ENCODE measurements at regions not wholly inside any gene's neighbourhood (a gene's known extent, or its start where the extent isn't known, plus 50 kb on each side); places are given as distances from the start of the nearest gene placed in this dataset.

GRCh38 chr11:62073061-62073460 lies 50.8 kb upstream of the INCENP start:
- DNase-seq, result no peak
- intact Hi-C loops (cut with DNase I), result loop anchor here (5.0 kb wide), 1 partner anchor 406 kb away; no protein-coding TSS in a partner anchor

DNA sequence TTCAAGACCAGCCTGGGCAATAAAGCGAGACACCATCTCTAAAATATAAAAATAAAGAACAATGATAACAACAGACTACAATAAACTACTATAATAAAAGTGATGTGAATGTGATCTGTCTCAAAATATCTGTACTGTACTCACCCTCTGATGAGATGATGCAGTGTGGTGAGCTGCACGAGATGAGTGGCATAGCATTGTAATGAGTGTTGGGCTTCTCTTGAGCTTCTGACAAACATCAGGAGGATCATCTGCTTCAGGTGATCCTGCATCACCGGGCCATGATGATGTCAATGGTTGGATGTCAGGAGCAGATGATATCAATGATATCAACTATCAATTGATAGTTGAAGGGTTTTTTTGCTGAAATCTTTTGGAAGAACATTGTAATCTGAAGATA lies 52.4 kb upstream of the INCENP start:
- DNase-seq, result no peak
- intact Hi-C loops (cut with DNase I), result loop anchor here (5.0 kb wide), 1 partner anchor 404 kb away; no protein-coding TSS in a partner anchor

- peak in 1 of 10 donors; percentile 60 for DNase-seq
- intact Hi-C loops (cut with DNase I), result loop anchor here (5.0 to 10.0 kb wide), 2 partner anchors 65 to 403 kb away; no protein-coding TSS in a partner anchor
These were observed 53.6 kb upstream of the INCENP start for GRCh38 chr11:62069986-62070919.

DNA sequence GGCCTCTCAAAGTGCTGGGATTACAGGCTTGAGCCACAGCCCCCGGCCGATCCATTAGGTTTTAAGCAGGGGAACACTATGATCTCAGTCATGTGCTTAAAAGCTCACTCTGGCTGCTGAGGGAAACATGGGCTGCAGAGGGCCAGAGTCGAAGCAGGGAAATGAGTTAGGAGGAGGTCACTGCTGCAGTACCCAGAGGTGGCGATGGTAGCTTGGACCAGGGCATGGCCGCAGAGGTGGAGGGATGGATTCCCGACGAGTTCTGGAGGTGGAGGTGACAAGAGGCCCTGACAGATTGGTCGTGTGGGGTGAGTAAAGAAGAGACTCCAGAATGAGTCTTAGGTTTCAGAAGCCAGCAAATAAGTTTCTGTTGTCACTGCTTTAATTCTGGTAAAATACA lies 54.4 kb upstream of the INCENP start:
- peak in 1 of 10 donors; percentile 38 for DNase-seq
- intact Hi-C loops (cut with DNase I), result loop anchor here (10.0 kb wide), 1 partner anchor 65 kb away; no protein-coding TSS in a partner anchor

- intact Hi-C loops (cut with DNase I), result loop anchor here (10.0 kb wide), 1 partner anchor 64 kb away; no protein-coding TSS in a partner anchor
- DNase-seq, result peak in 1 of 10 donors; percentile 22
These were observed 55.1 kb upstream of the INCENP start for GRCh38 chr11:62068730-62069129.

- DNase-seq, result peak in 1 of 10 donors; percentile 59
- intact Hi-C loops (cut with DNase I), result loop anchor here (10.0 kb wide), 1 partner anchor 63 kb away; no protein-coding TSS in a partner anchor
These were observed 56.1 kb upstream of the INCENP start for GRCh38 chr11:62067741-62068140.

DNA sequence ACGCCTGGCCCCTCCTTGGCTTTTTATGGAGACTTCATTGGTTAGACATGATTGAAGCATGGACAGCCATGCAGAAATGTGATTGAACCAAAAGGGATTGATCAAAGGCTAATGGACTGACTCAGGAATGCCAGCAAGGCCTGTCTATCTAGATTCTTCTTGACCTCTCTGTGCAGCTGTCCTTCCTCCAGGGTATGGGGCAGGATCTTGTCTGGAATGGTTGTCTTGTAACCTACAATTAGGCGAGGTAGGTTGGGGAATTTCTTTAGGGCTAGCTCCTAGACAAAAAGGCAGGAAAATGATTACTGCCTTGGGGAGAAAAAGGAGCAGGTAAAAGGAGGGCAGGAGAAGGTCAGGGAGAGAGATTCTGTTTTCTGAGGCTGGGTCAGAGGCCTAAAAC lies 59.6 kb upstream of the INCENP start:
- intact Hi-C loops (cut with DNase I), result loop anchor here (10.0 kb wide), 1 partner anchor 59 kb away; no protein-coding TSS in a partner anchor
- DNase-seq, result no peak

- intact Hi-C loops (cut with DNase I), result loop anchor here (10.0 kb wide), 1 partner anchor 58 kb away; no protein-coding TSS in a partner anchor
- DNase-seq, result no peak
These were observed 61.5 kb upstream of the INCENP start for GRCh38 chr11:62062223-62062861.

DNA sequence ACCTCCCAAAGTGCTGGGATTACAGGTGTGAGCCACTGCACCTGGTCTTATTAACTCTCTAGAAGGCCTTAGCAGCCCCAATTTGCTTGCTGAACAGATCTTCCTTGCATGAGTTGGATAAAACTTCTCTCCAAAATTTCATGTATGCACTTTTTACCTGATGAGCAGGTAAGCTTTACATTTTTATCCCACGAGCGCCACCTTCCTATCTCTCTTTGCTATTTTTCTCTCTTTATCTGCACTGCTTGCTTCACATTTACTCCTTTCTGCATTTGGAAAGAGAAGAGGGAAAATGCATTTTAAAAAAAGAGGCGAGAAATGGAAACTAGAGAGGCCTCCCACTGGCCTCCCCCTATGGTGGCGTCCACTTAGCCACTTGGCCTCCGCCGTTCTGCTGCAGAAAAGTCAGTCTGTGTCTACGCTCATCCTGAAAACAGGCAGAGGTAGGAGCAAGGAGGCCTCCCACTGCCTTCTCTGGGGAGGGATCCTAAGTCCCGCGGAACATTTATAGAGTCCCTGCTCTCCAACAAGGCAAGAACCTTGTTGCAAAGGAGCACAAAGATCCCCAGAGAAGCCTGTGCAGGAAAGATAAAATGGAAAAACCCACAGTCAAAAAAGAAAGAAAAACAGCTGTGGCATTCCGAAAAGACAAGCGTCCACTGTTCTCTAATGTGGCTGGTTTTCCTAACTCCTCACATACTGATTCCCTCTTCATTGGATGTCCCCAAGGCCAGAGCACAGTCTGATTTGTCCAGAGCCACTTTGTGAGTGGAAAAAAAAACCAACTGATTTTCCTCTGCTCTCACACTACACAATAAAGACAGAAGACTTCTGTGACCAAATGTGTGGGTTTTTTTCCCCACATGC lies 62.2 kb upstream of the INCENP start:
- peak in 4 of 10 donors; percentile 27 to 70 (median 56) for DNase-seq
- intact Hi-C loops (cut with DNase I), result loop anchor here (10.0 kb wide), 1 partner anchor 57 kb away; no protein-coding TSS in a partner anchor

DNA sequence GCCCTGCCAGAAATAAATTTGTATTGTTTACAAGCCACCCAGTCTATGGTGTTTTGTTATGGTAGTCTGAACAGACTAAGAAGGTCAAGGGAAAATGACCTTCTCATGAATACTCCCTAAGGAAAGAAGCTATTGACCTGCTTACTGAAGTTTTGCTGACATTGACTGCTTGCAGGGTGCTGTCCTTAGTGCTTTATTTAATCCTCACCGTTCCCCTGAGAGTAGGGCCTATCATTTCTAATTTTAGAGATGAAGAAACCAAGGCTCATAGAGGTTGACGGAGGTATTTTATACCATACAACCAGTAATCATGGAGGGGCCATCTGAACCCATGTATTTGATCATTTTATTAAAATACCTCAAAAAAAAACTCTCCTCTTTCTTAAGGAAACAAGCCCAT lies 66.7 kb upstream of the INCENP start:
- intact Hi-C loops (cut with DNase I), result no loop called here
- no peak for DNase-seq

- DNase-seq, result peak in 1 of 10 donors; percentile 20
- intact Hi-C loops (cut with DNase I), result no loop called here
These were observed 67.8 kb upstream of the INCENP start for GRCh38 chr11:62055970-62056369.

DNA sequence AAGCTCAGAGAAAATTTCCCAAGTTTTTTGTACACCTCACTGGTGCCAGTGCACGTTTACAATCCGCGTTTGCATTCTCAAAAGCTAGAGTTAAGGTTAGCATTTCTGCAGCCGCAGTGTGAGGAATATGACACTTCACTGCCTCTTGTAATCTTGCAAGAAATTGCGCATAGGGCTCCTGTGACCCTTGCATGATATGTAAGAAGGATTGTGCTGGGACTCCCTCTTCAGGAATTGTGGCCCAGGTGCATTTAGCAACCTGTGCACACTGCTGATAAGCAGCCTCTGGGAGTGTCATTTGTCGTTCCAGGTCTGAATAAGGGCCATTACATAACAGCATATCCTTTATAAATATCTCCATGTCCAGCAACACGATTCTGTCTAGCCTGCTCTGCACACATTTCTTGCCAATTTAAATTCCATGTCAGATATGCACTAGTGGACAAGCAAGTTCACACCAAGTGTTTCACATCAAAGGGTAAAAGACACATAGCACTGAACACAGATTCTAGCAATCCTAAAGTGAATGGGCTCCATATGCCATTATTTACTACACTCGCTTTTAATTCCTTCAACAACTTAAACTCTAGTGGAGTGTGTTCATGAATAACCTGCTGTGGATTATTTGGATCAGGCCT lies 69.2 kb upstream of the INCENP start:
- intact Hi-C loops (cut with DNase I), result no loop called here
- no peak for DNase-seq

GRCh38 chr11:62054081-62054480 lies 69.7 kb upstream of the INCENP start:
- intact Hi-C loops (cut with DNase I), result no loop called here
- no peak for DNase-seq

- DNase-seq, result peak in 1 of 10 donors; percentile 13
- intact Hi-C loops (cut with DNase I), result no loop called here
These were observed 73.1 kb upstream of the INCENP start for GRCh38 chr11:62050716-62051115.

GRCh38 chr11:62048100-62048499 lies 75.7 kb upstream of the INCENP start:
- intact Hi-C loops (cut with DNase I), result no loop called here
- DNase-seq, result no peak

DNA sequence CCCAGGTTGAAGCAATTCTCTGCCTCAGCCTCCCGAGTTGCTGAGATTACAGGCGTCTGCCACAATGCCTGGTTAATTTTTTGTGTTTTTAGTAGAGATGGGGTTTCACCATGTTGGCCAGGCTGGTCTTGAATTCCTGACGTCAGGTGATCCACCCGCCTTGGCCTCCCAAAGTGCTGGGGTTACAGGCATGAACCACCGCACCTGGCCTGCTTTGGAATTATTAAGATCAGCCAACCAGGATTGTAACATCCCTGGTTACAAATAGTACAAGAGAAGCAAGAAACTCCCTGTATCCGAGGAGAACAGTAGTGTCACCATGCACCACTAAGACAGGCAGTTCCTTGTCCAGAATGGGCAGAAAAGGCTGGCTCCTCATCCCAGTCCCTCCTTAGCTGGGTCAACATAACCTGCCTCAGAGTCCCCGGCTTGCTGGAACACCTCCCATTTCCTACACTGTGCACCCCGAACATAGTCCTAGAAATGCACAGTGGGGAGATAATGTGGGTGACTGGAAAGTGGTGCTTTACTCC lies 77.2 kb upstream of the INCENP start:
- DNase-seq, result no peak
- intact Hi-C loops (cut with DNase I), result no loop called here

DNA sequence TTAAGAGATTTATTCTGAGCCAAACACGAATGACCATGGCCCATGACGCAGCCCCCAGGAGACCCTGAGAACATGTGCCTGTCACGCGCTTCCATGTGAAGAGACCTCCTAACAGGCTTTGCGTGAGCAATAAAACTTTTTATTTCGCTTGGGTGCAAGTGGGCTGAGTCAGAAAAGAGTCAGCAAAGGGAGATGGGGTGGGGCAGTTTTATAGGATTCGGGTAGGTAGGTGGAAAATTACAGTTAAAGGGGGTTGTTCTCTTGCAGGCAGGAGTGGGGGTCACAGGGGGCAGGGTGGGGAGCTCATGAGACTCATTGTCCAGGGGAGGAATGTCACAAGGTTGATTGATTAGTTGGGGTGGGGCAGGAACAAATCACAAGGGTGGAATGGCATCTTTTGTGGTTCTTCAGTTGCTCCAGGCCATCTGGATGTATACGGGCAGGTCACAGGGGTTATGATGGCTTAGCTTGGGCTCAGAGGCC lies 77.2 kb upstream of the FTH1 start:
- no peak for DNase-seq
- intact Hi-C loops (cut with DNase I), result no loop called here

- DNase-seq, result no peak
- intact Hi-C loops (cut with DNase I), result no loop called here
These were observed 67.9 kb upstream of the FTH1 start for GRCh38 chr11:62035293-62035692.

DNA sequence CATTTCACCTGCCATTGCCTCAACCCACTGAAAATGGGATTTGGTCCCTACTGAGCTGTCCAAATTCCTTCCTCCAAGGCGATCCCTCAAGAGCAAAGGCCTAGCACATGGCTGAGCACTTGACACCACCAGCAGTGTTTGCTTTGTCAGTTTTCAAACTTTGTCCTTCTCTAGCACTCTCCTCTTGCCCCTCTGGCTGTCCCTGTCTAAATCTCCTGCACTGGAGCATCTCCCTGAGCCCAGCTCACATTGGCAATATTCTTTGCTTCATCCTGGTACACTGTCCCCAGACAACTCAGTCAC lies 66.6 kb upstream of the FTH1 start:
- peak in 1 of 10 donors; percentile 4 for DNase-seq
- intact Hi-C loops (cut with DNase I), result no loop called here
